AG04450 (cell line): ENCODE measurements at regions not wholly inside any gene's neighbourhood (a gene's known extent, or its start where the extent isn't known, plus 50 kb on each side); places are given as distances from the start of the nearest gene placed in this dataset.
A peak's percentile ranks its signal among the peaks of the same experiment; 100 is the strongest.

Source experiments
- CTCF ChIA-PET: fragments of 300-600, 350-600 bp; formaldehyde crosslinking; extraction: SDS; loops from one replicate; lab custom pipeline; 2022; ENCODE audit warnings: antibody characterized with exemption, inconsistent platforms; lab: Charles Lee
- POLR2A ChIA-PET: fragments of 350-600 bp; formaldehyde crosslinking; extraction: SDS; loops from one replicate; lab custom pipeline; 2021; ENCODE audit warnings: antibody characterized with exemption, inconsistent platforms; lab: Yijun Ruan, JAX
- DNase-seq: peaks from one replicate; pipeline ENCODE4 v3.0.0-alpha.2; 2011; ENCODE audit warnings: low read depth, low spot score
- H3K27ac ChIP-seq: one replicate; pipeline ENCODE4 v1.5.1; 2012; ENCODE audit warnings: low read depth, low read length, control low read depth
- H3K27me3 ChIP-seq: one replicate; pipeline ENCODE4 v1.6.0; 2012; ENCODE audit warnings: low read length; ENCODE audit not compliant: control insufficient read depth, insufficient read depth
- H3K4me3 ChIP-seq: 2 replicates; pipeline ENCODE4 v1.5.1; 2011; ENCODE audit warnings: mild to moderate bottlenecking, low read depth, low read length, control low read depth
- H3K9me3 ChIP-seq: 2 replicates; pipeline ENCODE4 v1.5.1; 2012; ENCODE audit warnings: low read length; ENCODE audit not compliant: control insufficient read depth, insufficient read depth
- CTCF ChIP-seq: IDR thresholded peaks from 2 replicates; pipeline ENCODE4 v1.5.1; 2011; ENCODE audit warnings: low read depth, low read length, control low read depth, inconsistent platforms

DNA sequence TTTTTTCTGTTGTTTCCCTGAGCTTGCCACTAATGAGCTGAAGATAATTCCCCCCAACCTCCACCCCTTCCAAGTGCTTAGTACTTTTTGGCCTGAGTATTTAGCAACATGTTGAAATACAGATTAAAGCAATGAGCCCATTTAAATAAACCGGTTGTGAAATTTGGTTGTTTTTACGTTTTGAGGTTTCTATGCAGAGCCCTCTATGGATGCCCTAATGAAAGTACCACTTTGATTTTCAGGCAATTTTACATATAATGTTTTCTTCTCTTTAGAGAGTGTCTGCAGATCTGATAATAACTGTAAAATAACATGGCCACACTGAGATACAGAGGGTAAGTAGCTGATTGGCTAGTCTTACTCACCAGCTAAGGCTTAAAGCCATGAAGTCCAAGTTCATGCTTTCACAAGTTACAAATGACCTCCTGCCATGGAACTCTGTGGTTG is 139.4 kb upstream of the SLC7A14 start:
- CTCF ChIA-PET, result interaction anchor here (1.0 to 2.9 kb wide), 5 partner anchors 12 to 312 kb away, joined by 3 to 18 read pairs (median 4); no protein-coding TSS in a partner anchor
- DNase-seq, result no peak
- no peak overlapping the region for H3K4me3 ChIP-seq
- TF ChIP-seq CTCF, result no peak
- H3K9me3 ChIP-seq, result no peaks in the 10 kb centered on the region
- POLR2A ChIA-PET, result interaction anchor here (0.6 to 3.1 kb wide), 5 partner anchors 15 to 307 kb away, joined by 3 to 30 read pairs (median 4); partner anchors contain the start of genes CLDN11 and RPL22L1
- peak overlapping the region; percentile 25 for H3K27ac ChIP-seq
- no peaks in the 10 kb centered on the region for H3K27me3 ChIP-seq

GRCh38 chr3:170724599-170725280 is 138.9 kb upstream of the SLC7A14 start:
- no peak for TF ChIP-seq CTCF
- DNase-seq, result no peak
- H3K27me3 ChIP-seq, result no peaks in the 10 kb centered on the region
- H3K4me3 ChIP-seq, result no peak overlapping the region
- peak overlapping the region; percentile 25 for H3K27ac ChIP-seq
- no peaks in the 10 kb centered on the region for H3K9me3 ChIP-seq
- ChIA-PET POLR2A (interaction anchor here (0.7 to 3.1 kb wide), 4 partner anchors 15 to 103 kb away, joined by 3 to 30 read pairs (median 8); no protein-coding TSS in a partner anchor), CTCF (interaction anchor here (1.0 to 2.9 kb wide), 6 partner anchors 11 to 311 kb away, joined by 3 to 18 read pairs (median 5); no protein-coding TSS in a partner anchor)

DNA sequence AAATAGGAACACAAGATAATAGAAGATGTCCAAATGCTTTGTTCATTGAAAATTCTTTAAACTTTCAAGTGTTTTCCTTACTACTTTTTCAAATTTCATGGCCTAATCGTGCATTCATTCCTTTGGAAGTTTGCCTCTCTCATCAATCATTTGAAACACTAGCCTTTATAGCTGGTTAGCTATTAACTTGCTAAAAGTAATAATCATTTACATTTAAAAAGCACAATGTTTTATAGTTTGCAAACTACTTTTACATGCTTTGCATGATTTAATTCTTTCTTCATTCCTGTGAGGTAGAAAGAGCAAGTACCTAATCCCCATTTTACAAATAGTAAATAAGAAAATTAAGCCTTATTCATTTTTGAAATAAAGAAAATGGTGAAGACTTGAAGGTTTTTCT is 137.4 kb upstream of the SLC7A14 start:
- no peak for TF ChIP-seq CTCF
- no peak for DNase-seq
- ChIA-PET POLR2A (no interaction called here), CTCF (interaction anchor here (1.3 to 2.2 kb wide), 4 partner anchors 10 to 310 kb away, joined by 6 to 8 read pairs (median 6); no protein-coding TSS in a partner anchor)
- no peak overlapping the region for H3K27ac ChIP-seq
- no peaks in the 10 kb centered on the region for H3K27me3 ChIP-seq
- no peak overlapping the region for H3K4me3 ChIP-seq
- H3K9me3 ChIP-seq, result no peaks in the 10 kb centered on the region

GRCh38 chr3:170721563-170721962 is 135.7 kb upstream of the SLC7A14 start:
- ChIA-PET POLR2A (no interaction called here), CTCF (interaction anchor here (0.5 to 2.0 kb wide), 3 partner anchors 90 to 412 kb away, joined by 4 to 8 read pairs (median 6); no protein-coding TSS in a partner anchor)
- H3K27me3 ChIP-seq, result no peaks in the 10 kb centered on the region
- no peak overlapping the region for H3K4me3 ChIP-seq
- H3K27ac ChIP-seq, result no peak overlapping the region
- TF ChIP-seq CTCF, result no peak
- no peaks in the 10 kb centered on the region for H3K9me3 ChIP-seq
- DNase-seq, result no peak

GRCh38 chr3:170719300-170719699 is 133.4 kb upstream of the SLC7A14 start:
- ChIA-PET CTCF (interaction anchor here (0.6 to 4.7 kb wide), 2 partner anchors 92 to 814 kb away, joined by 5 to 23 read pairs; no protein-coding TSS in a partner anchor), POLR2A (no interaction called here)
- Histone ChIP-seq H3K27ac (no peak overlapping the region), H3K27me3 (no peaks in the 10 kb centered on the region), H3K4me3 (no peak overlapping the region), H3K9me3 (no peaks in the 10 kb centered on the region)
- TF ChIP-seq CTCF, result no peak
- no peak for DNase-seq
